IMR-90 (cell line): ENCODE measurements at regions not wholly inside any gene's neighbourhood (a gene's known extent, or its start where the extent isn't known, plus 50 kb on each side); places are given as distances from the start of the nearest gene placed in this dataset.

ENCODE experiments used
- ATAC-seq: fragments of 200-7000 bp; cut with Tn5 transposase; 2 replicates; pipeline ENCODE4 v1.9.1; 2020; ENCODE audit warnings: low read depth, mild to moderate bottlenecking, moderate library complexity
- BruUV-seq: library from RNA; stranded (reverse); fragments of 400-500 nt; replicated peaks from 2 replicates; lab custom pipeline; 2021; lab: Mats Ljungman, UMichigan
- CTCF ChIA-PET: fragments of 300-600 bp; formaldehyde crosslinking; extraction: SDS; loops from one replicate; lab custom pipeline; 2021; ENCODE audit warnings: antibody characterized with exemption; lab: Yijun Ruan, JAX
- POLR2A ChIA-PET: fragments of 300-600 bp; sonication (Branson Sonifier 250); formaldehyde crosslinking; loops from one replicate; lab custom pipeline; 2022; ENCODE audit warnings: antibody characterized with exemption; ENCODE audit not compliant: unreplicated experiment; lab: Charles Lee
- DNase-seq: peaks from one replicate; pipeline ENCODE4 v3.0.0; 2013
- H2AFZ ChIP-seq: replicated peaks from 2 replicates; pipeline ENCODE3; 2013; ENCODE audit warnings: low read length, mild to moderate bottlenecking; ENCODE audit not compliant: poor library complexity
- H2AK5ac ChIP-seq: 2 replicates; pipeline ENCODE4 v1.6.1; 2013; ENCODE audit warnings: low read depth, low read length, inconsistent platforms
- H2AK9ac ChIP-seq: replicated peaks from 2 replicates; pipeline ENCODE3; 2013; ENCODE audit warnings: mild to moderate bottlenecking, low read depth, low read length, moderate library complexity; ENCODE audit not compliant: poor library complexity
- H2BK120ac ChIP-seq: 2 replicates; pipeline ENCODE4 v1.6.1; 2013; ENCODE audit warnings: low read depth, low read length, inconsistent platforms
- H2BK15ac ChIP-seq: 3 replicates; pipeline ENCODE4 v1.6.1; 2013; ENCODE audit warnings: low read depth, low read length, inconsistent platforms
- H2BK20ac ChIP-seq: 2 replicates; pipeline ENCODE4 v1.6.1; 2013; ENCODE audit warnings: low read depth, mild to moderate bottlenecking, inconsistent platforms, low read length, moderate library complexity
- H2BK5ac ChIP-seq: 2 replicates; pipeline ENCODE4 v1.6.1; 2013; ENCODE audit warnings: mild to moderate bottlenecking, low read depth, low read length, inconsistent platforms; ENCODE audit not compliant: poor library complexity, severe bottlenecking
- H3K14ac ChIP-seq: replicated peaks from 2 replicates; pipeline ENCODE4 v1.6.1; 2013; ENCODE audit warnings: low read depth, low read length, inconsistent platforms
- H3K18ac ChIP-seq: 2 replicates; pipeline ENCODE4 v1.6.1; 2013; ENCODE audit warnings: low read depth, low read length, control low read depth
- H3K23ac ChIP-seq: 2 replicates; pipeline ENCODE4 v1.6.1; 2013; ENCODE audit warnings: low read depth, low read length, inconsistent platforms
- H3K27ac ChIP-seq: 2 replicates; pipeline ENCODE4 v1.5.1; 2013; ENCODE audit warnings: mild to moderate bottlenecking, control low read depth, low read length; ENCODE audit not compliant: insufficient read depth
- H3K27me3 ChIP-seq: 2 replicates; pipeline ENCODE4 v1.6.1; 2013; ENCODE audit warnings: low read length; ENCODE audit not compliant: control insufficient read depth, insufficient read depth
- H3K36me3 ChIP-seq: 2 replicates; pipeline ENCODE4 v1.6.1; 2013; ENCODE audit warnings: low read length, mixed read lengths; ENCODE audit not compliant: control insufficient read depth, insufficient read depth
- H3K4ac ChIP-seq: 2 replicates; pipeline ENCODE4 v1.6.1; 2013; ENCODE audit warnings: low read depth, low read length, inconsistent platforms
- H3K4me1 ChIP-seq: 2 replicates; pipeline ENCODE4 v1.6.1; 2013; ENCODE audit warnings: low read length, mixed read lengths; ENCODE audit not compliant: control insufficient read depth, insufficient read depth
- H3K4me2 ChIP-seq: 2 replicates; pipeline ENCODE4 v1.6.1; 2013; ENCODE audit warnings: low read depth, mild to moderate bottlenecking, control low read depth, low read length, moderate library complexity
- H3K4me3 ChIP-seq: 2 replicates; pipeline ENCODE4 v1.5.1; 2013; ENCODE audit warnings: low read depth, mild to moderate bottlenecking, control low read depth, low read length, moderate library complexity; ENCODE audit not compliant: insufficient read depth
- H3K56ac ChIP-seq: 2 replicates; pipeline ENCODE4 v1.6.1; 2013; ENCODE audit warnings: low read length, inconsistent platforms; ENCODE audit not compliant: insufficient read depth; ENCODE audit errors: extremely low read depth
- H3K79me1 ChIP-seq, 2 experiments: 2 replicates each; pipeline ENCODE4 v1.6.1; 2013; ENCODE audit warnings: low read length in 2 of 2, inconsistent platforms in 1 of 2, low read depth in 1 of 2
- H3K9ac ChIP-seq: 2 replicates; pipeline ENCODE4 v1.6.1; 2013; ENCODE audit warnings: low read depth, low read length, control low read depth
- H3K9me1 ChIP-seq: 2 replicates; pipeline ENCODE4 v1.6.1; 2013; ENCODE audit warnings: low read length, inconsistent platforms; ENCODE audit not compliant: insufficient read depth
- H3K9me3 ChIP-seq: 2 replicates; pipeline ENCODE4 v1.6.1; 2013; ENCODE audit warnings: low read length; ENCODE audit not compliant: control insufficient read depth, insufficient read depth
- H4K20me1 ChIP-seq: 2 replicates; pipeline ENCODE4 v1.6.1; 2013; ENCODE audit warnings: low read length, inconsistent platforms; ENCODE audit not compliant: insufficient read depth
- H4K5ac ChIP-seq: 2 replicates; pipeline ENCODE4 v1.6.1; 2013; ENCODE audit warnings: mild to moderate bottlenecking, low read depth, low read length, control low read depth
- H4K8ac ChIP-seq, 2 experiments: 2 replicates each; pipeline ENCODE4 v1.6.1; 2013; ENCODE audit warnings: low read depth in 2 of 2, low read length in 2 of 2, control low read depth in 1 of 2, inconsistent platforms in 1 of 2
- H4K91ac ChIP-seq: 2 replicates; pipeline ENCODE4 v1.6.1; 2013; ENCODE audit warnings: low read depth, low read length, inconsistent platforms; ENCODE audit not compliant: insufficient read depth
- MAZ ChIP-seq: IDR thresholded peaks from 2 replicates; pipeline ENCODE4 v1.6.1; 2012; ENCODE audit warnings: low read depth, mild to moderate bottlenecking, low read length, improper control_type of control experiment, moderate library complexity, borderline replicate concordance
- POLR2A ChIP-seq: IDR thresholded peaks from 2 replicates; pipeline ENCODE4 v1.6.1; 2012; ENCODE audit warnings: mild to moderate bottlenecking, low read depth, low read length
- RAD21 ChIP-seq: IDR thresholded peaks from 2 replicates; pipeline ENCODE4 v1.6.1; 2012; ENCODE audit warnings: low read length, improper control_type of control experiment
- RFX5 ChIP-seq: IDR thresholded peaks from 2 replicates; pipeline ENCODE4 v1.8.0; 2012; ENCODE audit warnings: low read depth, mild to moderate bottlenecking, low read length, moderate library complexity
- WGBS, 2 experiments: methylation state at CpG; one replicate each; pipeline versions ENCODE4 v1.1.5 to v1.1.7; 2013; ENCODE audit warnings: missing lambda C conversion rate in 2 of 2; ENCODE audit not compliant: insufficient read length in 1 of 2; ENCODE audit errors: extremely low coverage in 2 of 2; 5-methylcytosine and 5-hydroxymethylcytosine counted together
- dilution Hi-C: fragments of 300-500 bp; cut with HindIII; formaldehyde crosslinking; loops from one replicate; pipeline ENCODE4 v1.14.3; 2018; ENCODE audit warnings: low sequenced_read_pairs; ENCODE audit not compliant: unreplicated experiment
- in situ Hi-C: fragments of 300-500 bp; cut with MboI; formaldehyde crosslinking; loops from 3 replicates; pipeline ENCODE4 v1.14.3; 2019; ENCODE audit warnings: low sequenced_read_pairs, inconsistent platforms, mixed read lengths
- intact Hi-C: fragments of 100-400 bp; cut with micrococcal nuclease; formaldehyde crosslinking; loops from 2 replicates; pipeline ENCODE4 v1.10.0; 2022

GRCh38 chr12:29004936-29005304, 144.2 kb upstream of the FAR2 start:
- Histone ChIP-seq H3K9ac (no peak overlapping the region), H3K56ac (no peak overlapping the region), H3K18ac (no peak overlapping the region), H3K4me1 (no peaks in the 10 kb centered on the region), H3K14ac (no peak overlapping the region), H3K27me3 (no peaks in the 10 kb centered on the region), H2AK5ac (no peak overlapping the region), H3K4me3 (no peak overlapping the region), H2BK20ac (no peak overlapping the region), H3K9me3 (no peaks in the 10 kb centered on the region), H4K91ac (no peak overlapping the region), H2BK15ac (no peak overlapping the region), H3K4ac (no peak overlapping the region), H3K36me3 (no peaks in the 10 kb centered on the region), H3K9me1 (0 out of 2 replicates have a peak, but pooled peaks cover 2% of the 10 kb centered on the region), H2AFZ (no peak overlapping the region), H2BK120ac (no peak overlapping the region), H2AK9ac (no peak overlapping the region), H4K20me1 (no peaks in the 10 kb centered on the region), H4K8ac (no peak overlapping the region), H4K5ac (no peak overlapping the region), H2BK5ac (no peak overlapping the region), H3K79me1 (no peaks in the 10 kb centered on the region), H3K27ac (no peak overlapping the region), H3K4me2 (no peak overlapping the region), H3K23ac (no peak overlapping the region)
- ChIA-PET POLR2A (no interaction called here), CTCF (interaction anchor here (1.4 kb wide), 1 partner anchor 9 kb away, joined by 3 read pairs; no protein-coding TSS in a partner anchor)
- intact Hi-C loops: no loop called here
- dilution Hi-C loops: no loop called here
- no TSS peak for BruUV-seq
- DNase-seq (no peak), ATAC-seq (no peak)
- TF ChIP-seq POLR2A (no peak), MAZ (no peak), RAD21 (no peak), RFX5 (no peak)
- in situ Hi-C loops: no loop called here
- WGBS, 2 experiments: no CpG with 5 or more reads among the region's 2 CpGs
